IMR-90 (cell line): ENCODE measurements at regions not wholly inside any gene's neighbourhood (a gene's known extent, or its start where the extent isn't known, plus 50 kb on each side); places are given as distances from the start of the nearest gene placed in this dataset.

Experiments used
- ATAC-seq: fragments of 200-7000 bp; cut with Tn5 transposase; 2 replicates; pipeline ENCODE4 v1.9.1; 2020; ENCODE audit warnings: low read depth, mild to moderate bottlenecking, moderate library complexity
- BruUV-seq: library from RNA; stranded (reverse); fragments of 400-500 nt; replicated peaks from 2 replicates; lab custom pipeline; 2021; lab: Mats Ljungman, UMichigan
- CTCF ChIA-PET: fragments of 300-600 bp; formaldehyde crosslinking; extraction: SDS; loops from one replicate; lab custom pipeline; 2021; ENCODE audit warnings: antibody characterized with exemption; lab: Yijun Ruan, JAX
- POLR2A ChIA-PET: fragments of 300-600 bp; sonication (Branson Sonifier 250); formaldehyde crosslinking; loops from one replicate; lab custom pipeline; 2022; ENCODE audit warnings: antibody characterized with exemption; ENCODE audit not compliant: unreplicated experiment; lab: Charles Lee
- DNase-seq: peaks from one replicate; pipeline ENCODE4 v3.0.0; 2013
- H2AFZ ChIP-seq: replicated peaks from 2 replicates; pipeline ENCODE3; 2013; ENCODE audit warnings: low read length, mild to moderate bottlenecking; ENCODE audit not compliant: poor library complexity
- H2AK5ac ChIP-seq: 2 replicates; pipeline ENCODE4 v1.6.1; 2013; ENCODE audit warnings: low read depth, low read length, inconsistent platforms
- H2AK9ac ChIP-seq: replicated peaks from 2 replicates; pipeline ENCODE3; 2013; ENCODE audit warnings: mild to moderate bottlenecking, low read depth, low read length, moderate library complexity; ENCODE audit not compliant: poor library complexity
- H2BK120ac ChIP-seq: 2 replicates; pipeline ENCODE4 v1.6.1; 2013; ENCODE audit warnings: low read depth, low read length, inconsistent platforms
- H2BK15ac ChIP-seq: 3 replicates; pipeline ENCODE4 v1.6.1; 2013; ENCODE audit warnings: low read depth, low read length, inconsistent platforms
- H2BK20ac ChIP-seq: 2 replicates; pipeline ENCODE4 v1.6.1; 2013; ENCODE audit warnings: low read depth, mild to moderate bottlenecking, inconsistent platforms, low read length, moderate library complexity
- H2BK5ac ChIP-seq: 2 replicates; pipeline ENCODE4 v1.6.1; 2013; ENCODE audit warnings: mild to moderate bottlenecking, low read depth, low read length, inconsistent platforms; ENCODE audit not compliant: poor library complexity, severe bottlenecking
- H3K14ac ChIP-seq: replicated peaks from 2 replicates; pipeline ENCODE4 v1.6.1; 2013; ENCODE audit warnings: low read depth, low read length, inconsistent platforms
- H3K18ac ChIP-seq: 2 replicates; pipeline ENCODE4 v1.6.1; 2013; ENCODE audit warnings: low read depth, low read length, control low read depth
- H3K23ac ChIP-seq: 2 replicates; pipeline ENCODE4 v1.6.1; 2013; ENCODE audit warnings: low read depth, low read length, inconsistent platforms
- H3K27ac ChIP-seq: 2 replicates; pipeline ENCODE4 v1.5.1; 2013; ENCODE audit warnings: mild to moderate bottlenecking, control low read depth, low read length; ENCODE audit not compliant: insufficient read depth
- H3K27me3 ChIP-seq: 2 replicates; pipeline ENCODE4 v1.6.1; 2013; ENCODE audit warnings: low read length; ENCODE audit not compliant: control insufficient read depth, insufficient read depth
- H3K36me3 ChIP-seq: 2 replicates; pipeline ENCODE4 v1.6.1; 2013; ENCODE audit warnings: low read length, mixed read lengths; ENCODE audit not compliant: control insufficient read depth, insufficient read depth
- H3K4ac ChIP-seq: 2 replicates; pipeline ENCODE4 v1.6.1; 2013; ENCODE audit warnings: low read depth, low read length, inconsistent platforms
- H3K4me1 ChIP-seq: 2 replicates; pipeline ENCODE4 v1.6.1; 2013; ENCODE audit warnings: low read length, mixed read lengths; ENCODE audit not compliant: control insufficient read depth, insufficient read depth
- H3K4me2 ChIP-seq: 2 replicates; pipeline ENCODE4 v1.6.1; 2013; ENCODE audit warnings: low read depth, mild to moderate bottlenecking, control low read depth, low read length, moderate library complexity
- H3K4me3 ChIP-seq: 2 replicates; pipeline ENCODE4 v1.5.1; 2013; ENCODE audit warnings: low read depth, mild to moderate bottlenecking, control low read depth, low read length, moderate library complexity; ENCODE audit not compliant: insufficient read depth
- H3K56ac ChIP-seq: 2 replicates; pipeline ENCODE4 v1.6.1; 2013; ENCODE audit warnings: low read length, inconsistent platforms; ENCODE audit not compliant: insufficient read depth; ENCODE audit errors: extremely low read depth
- H3K79me1 ChIP-seq, 2 experiments: 2 replicates each; pipeline ENCODE4 v1.6.1; 2013; ENCODE audit warnings: low read length in 2 of 2, inconsistent platforms in 1 of 2, low read depth in 1 of 2
- H3K9ac ChIP-seq: 2 replicates; pipeline ENCODE4 v1.6.1; 2013; ENCODE audit warnings: low read depth, low read length, control low read depth
- H3K9me1 ChIP-seq: 2 replicates; pipeline ENCODE4 v1.6.1; 2013; ENCODE audit warnings: low read length, inconsistent platforms; ENCODE audit not compliant: insufficient read depth
- H3K9me3 ChIP-seq: 2 replicates; pipeline ENCODE4 v1.6.1; 2013; ENCODE audit warnings: low read length; ENCODE audit not compliant: control insufficient read depth, insufficient read depth
- H4K20me1 ChIP-seq: 2 replicates; pipeline ENCODE4 v1.6.1; 2013; ENCODE audit warnings: low read length, inconsistent platforms; ENCODE audit not compliant: insufficient read depth
- H4K5ac ChIP-seq: 2 replicates; pipeline ENCODE4 v1.6.1; 2013; ENCODE audit warnings: mild to moderate bottlenecking, low read depth, low read length, control low read depth
- H4K8ac ChIP-seq, 2 experiments: 2 replicates each; pipeline ENCODE4 v1.6.1; 2013; ENCODE audit warnings: low read depth in 2 of 2, low read length in 2 of 2, control low read depth in 1 of 2, inconsistent platforms in 1 of 2
- H4K91ac ChIP-seq: 2 replicates; pipeline ENCODE4 v1.6.1; 2013; ENCODE audit warnings: low read depth, low read length, inconsistent platforms; ENCODE audit not compliant: insufficient read depth
- BHLHE40 ChIP-seq: fragments of 150-350 bp; IDR thresholded peaks from 2 replicates; pipeline ENCODE4 v1.6.1; 2016; ENCODE audit warnings: mild to moderate bottlenecking, low read depth, low read length
- CHD1 ChIP-seq: IDR thresholded peaks from 2 replicates; pipeline ENCODE4 v1.6.1; 2012; ENCODE audit warnings: low read depth, low read length, improper control_type of control experiment
- FOS ChIP-seq: fragments of 150-350 bp; IDR thresholded peaks from 2 replicates; pipeline ENCODE4 v1.6.1; 2016; ENCODE audit warnings: low read depth, low read length
- MAZ ChIP-seq: IDR thresholded peaks from 2 replicates; pipeline ENCODE4 v1.6.1; 2012; ENCODE audit warnings: low read depth, mild to moderate bottlenecking, low read length, improper control_type of control experiment, moderate library complexity, borderline replicate concordance
- NFE2L2 ChIP-seq: fragments of 150-350 bp; IDR thresholded peaks from 2 replicates; pipeline ENCODE4 v1.6.1; 2016; ENCODE audit warnings: low read depth, mild to moderate bottlenecking, low read length
- POLR2A ChIP-seq: IDR thresholded peaks from 2 replicates; pipeline ENCODE4 v1.6.1; 2012; ENCODE audit warnings: mild to moderate bottlenecking, low read depth, low read length
- WGBS, 2 experiments: methylation state at CpG; one replicate each; pipeline versions ENCODE4 v1.1.5 to v1.1.7; 2013; ENCODE audit warnings: missing lambda C conversion rate in 2 of 2; ENCODE audit not compliant: insufficient read length in 1 of 2; ENCODE audit errors: extremely low coverage in 2 of 2; 5-methylcytosine and 5-hydroxymethylcytosine counted together
- dilution Hi-C: fragments of 300-500 bp; cut with HindIII; formaldehyde crosslinking; loops from one replicate; pipeline ENCODE4 v1.14.3; 2018; ENCODE audit warnings: low sequenced_read_pairs; ENCODE audit not compliant: unreplicated experiment
- in situ Hi-C: fragments of 300-500 bp; cut with MboI; formaldehyde crosslinking; loops from 3 replicates; pipeline ENCODE4 v1.14.3; 2019; ENCODE audit warnings: low sequenced_read_pairs, inconsistent platforms, mixed read lengths
- intact Hi-C: fragments of 100-400 bp; cut with micrococcal nuclease; formaldehyde crosslinking; loops from 2 replicates; pipeline ENCODE4 v1.10.0; 2022

DNA sequence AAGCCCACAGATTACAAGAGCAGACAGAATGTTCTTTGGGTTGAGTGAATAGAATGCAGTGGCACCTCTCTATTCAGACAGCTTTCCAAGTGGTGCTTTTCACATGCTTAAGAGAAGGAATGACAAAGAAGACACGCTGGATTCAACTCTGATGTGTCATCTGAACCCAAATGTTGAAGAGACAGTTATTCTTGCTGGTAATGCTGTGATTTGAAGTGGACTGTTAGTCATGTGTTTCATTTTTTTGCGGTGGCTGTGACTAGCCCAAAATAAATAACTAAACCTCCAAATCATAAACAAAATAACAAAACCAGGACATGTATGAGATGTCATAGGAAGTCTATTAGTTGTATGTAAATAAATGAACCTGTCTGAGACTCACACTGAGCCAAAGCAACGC is 391.8 kb upstream of the PRICKLE1 start:
- no peak overlapping the region for H3K23ac ChIP-seq
- TF ChIP-seq BHLHE40 (0 out of 2 replicates have a peak, but pooled peaks have one; percentile 55), POLR2A (no peak), CHD1 (no peak), MAZ (no peak), NFE2L2 (no peak), FOS (peak; percentile 28; the same call in 1 of the 2 replicates)
- H2BK15ac ChIP-seq: no peak overlapping the region
- no peak overlapping the region for H2BK120ac ChIP-seq
- H3K14ac ChIP-seq: no peak overlapping the region
- no peak overlapping the region for H4K8ac ChIP-seq
- no TSS peak for BruUV-seq
- H3K4me2 ChIP-seq: peak overlapping the region; percentile 31; the same call in 1 of the 2 replicates
- in situ Hi-C loops (no loop called here), intact Hi-C loops (no loop called here), dilution Hi-C loops (no loop called here)
- 0 out of 2 replicates have a peak, but pooled peaks cover 2% of the 10 kb centered on the region for H3K27me3 ChIP-seq
- no peak overlapping the region for H3K56ac ChIP-seq
- ChIA-PET CTCF (no interaction called here), POLR2A (no interaction called here)
- no peak overlapping the region for H3K18ac ChIP-seq
- H2AFZ ChIP-seq: no peak overlapping the region
- H3K4me1 ChIP-seq: peaks cover 2% of the 10 kb centered on the region; the same call in 1 of the 2 replicates
- H4K5ac ChIP-seq: no peak overlapping the region
- H4K91ac ChIP-seq: no peak overlapping the region
- WGBS, 2 experiments: no CpG with 5 or more reads among the region's 3 CpGs
- no peak overlapping the region for H3K27ac ChIP-seq
- no peak overlapping the region for H3K4ac ChIP-seq
- H3K79me1 ChIP-seq: no peaks in the 10 kb centered on the region
- no peak overlapping the region for H3K4me3 ChIP-seq
- H2BK20ac ChIP-seq: no peak overlapping the region
- ATAC-seq (peak; percentile 52), DNase-seq (peak; percentile 77)
- no peak overlapping the region for H2AK9ac ChIP-seq
- no peaks in the 10 kb centered on the region; the same call in 1 of the 2 replicates for H3K9me1 ChIP-seq
- H4K20me1 ChIP-seq: no peaks in the 10 kb centered on the region
- no peaks in the 10 kb centered on the region for H3K9me3 ChIP-seq
- H3K36me3 ChIP-seq: no peaks in the 10 kb centered on the region
- no peak overlapping the region for H2BK5ac ChIP-seq
- H3K9ac ChIP-seq: no peak overlapping the region
- no peak overlapping the region for H2AK5ac ChIP-seq
